CD4-positive, alpha-beta T cell treated with Interleukin-4 for 1 hour (primary cell): ENCODE measurements at regions not wholly inside any gene's neighbourhood (a gene's known extent, or its start where the extent isn't known, plus 50 kb on each side); places are given as distances from the start of the nearest gene placed in this dataset.

Experiments
- DNase-seq, 2 donors: peaks; one replicate each; pipeline ENCODE4 v3.0.0-alpha.2; 2020 to 2022

GRCh38 chr18:45231617-45232016 lies 383.7 kb upstream of the SLC14A2 start:
- no peak for DNase-seq

GRCh38 chr18:45232061-45232460 lies 383.2 kb upstream of the SLC14A2 start:
- DNase-seq = no peak

- DNase-seq = no peak
These were observed 378.6 kb upstream of the SLC14A2 start for GRCh38 chr18:45236676-45237075.

- DNase-seq = no peak
These were observed 377.8 kb upstream of the SLC14A2 start for GRCh38 chr18:45237343-45238098.

- no peak for DNase-seq
These were observed 374.0 kb upstream of the SLC14A2 start for GRCh38 chr18:45241271-45241670.

GRCh38 chr18:45241982-45242565 lies 373.2 kb upstream of the SLC14A2 start:
- DNase-seq = no peak

GRCh38 chr18:45243340-45244110 lies 371.8 kb upstream of the SLC14A2 start:
- DNase-seq = no peak

- DNase-seq = no peak
These were observed 370.2 kb upstream of the SLC14A2 start for GRCh38 chr18:45245091-45245511.

GRCh38 chr18:45248240-45248903 lies 366.9 kb upstream of the SLC14A2 start:
- DNase-seq = no peak

- no peak for DNase-seq
These were observed 366.0 kb upstream of the SLC14A2 start for GRCh38 chr18:45249246-45249661.

- no peak for DNase-seq
These were observed 364.8 kb upstream of the SLC14A2 start for GRCh38 chr18:45250479-45250878.

- DNase-seq = no peak
These were observed 364.0 kb upstream of the SLC14A2 start for GRCh38 chr18:45251236-45251635.

- no peak for DNase-seq
These were observed 362.8 kb upstream of the SLC14A2 start for GRCh38 chr18:45252474-45252873.

GRCh38 chr18:45253056-45253565 lies 362.2 kb upstream of the SLC14A2 start:
- no peak for DNase-seq

GRCh38 chr18:45253973-45254708 lies 361.1 kb upstream of the SLC14A2 start:
- DNase-seq = no peak

GRCh38 chr18:45254709-45255082 lies 360.6 kb upstream of the SLC14A2 start:
- no peak for DNase-seq

- no peak for DNase-seq
These were observed 359.9 kb upstream of the SLC14A2 start for GRCh38 chr18:45255197-45255890.

- no peak for DNase-seq
These were observed 355.2 kb upstream of the SLC14A2 start for GRCh38 chr18:45260125-45260524.

GRCh38 chr18:45266023-45266422 lies 349.3 kb upstream of the SLC14A2 start:
- DNase-seq = no peak

- no peak for DNase-seq
These were observed 347.7 kb upstream of the SLC14A2 start for GRCh38 chr18:45267622-45268021.

GRCh38 chr18:45268583-45268982 lies 346.7 kb upstream of the SLC14A2 start:
- DNase-seq = no peak

GRCh38 chr18:45270289-45270771 lies 344.9 kb upstream of the SLC14A2 start:
- DNase-seq = no peak
